ENCODE measurements at regions not wholly inside any gene's neighbourhood (a gene's known extent, or its start where the extent isn't known, plus 50 kb on each side); places are given as distances from the start of the nearest gene placed in this dataset.

DNA sequence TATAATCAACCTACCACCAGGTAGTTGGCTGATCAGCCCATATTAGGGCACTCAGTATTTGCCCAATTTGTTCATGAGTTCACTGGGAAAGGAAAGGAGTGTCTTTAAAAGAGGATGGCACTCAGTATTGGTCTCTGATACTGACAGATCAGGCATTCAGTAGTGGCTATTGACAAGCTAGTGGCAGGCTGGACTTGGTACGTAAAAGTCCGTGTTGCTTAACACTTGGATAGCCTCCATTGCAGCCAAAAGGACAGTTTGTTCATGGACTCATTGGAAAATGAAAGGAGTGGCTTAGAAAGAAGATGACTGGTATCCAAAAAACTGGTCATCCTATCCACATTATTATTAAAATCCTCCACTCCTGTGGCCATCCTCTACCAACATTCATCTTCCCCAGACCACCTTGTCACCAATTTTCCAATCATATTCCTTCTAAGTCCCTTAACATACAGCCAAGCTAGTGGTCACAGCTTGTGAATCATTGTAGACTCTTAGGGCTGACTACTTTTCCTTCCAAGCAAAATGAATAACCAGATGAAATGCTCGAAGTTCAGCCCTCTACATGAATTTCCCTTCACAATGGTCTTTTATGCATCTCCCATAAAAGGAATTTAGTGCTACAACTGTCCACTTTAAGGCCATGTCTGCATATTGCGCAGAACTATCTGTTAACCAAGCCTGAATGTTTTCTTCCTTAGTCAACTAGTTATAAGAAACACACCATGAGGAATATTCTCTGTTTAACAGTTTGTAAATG, 78.6 kb upstream of the MAGI2 start:
- no peaks in the 10 kb centered on the region for H3K9me2 ChIP-seq (replicated peaks; ENCODE audit: low read length)
- H3F3A ChIP-seq (ENCODE audit: low read length, unreplicated experiment) = no peaks in the 10 kb centered on the region
- DNase-seq = no peak
- no peaks in the 10 kb centered on the region for H3K79me2 ChIP-seq (ENCODE audit: low read length)
- CTCF ChIA-PET = no interaction called here
- H3K27me3 ChIP-seq (ENCODE audit: low read length) = no peaks in the 10 kb centered on the region
- H3K4me1 ChIP-seq (ENCODE audit: insufficient read depth, low read length) = peaks cover 18% of the 10 kb centered on the region
- no peaks in the 10 kb centered on the region for H4K20me1 ChIP-seq (ENCODE audit: low read length)
- no peak for ATAC-seq
- no peak overlapping the region for H3K9ac ChIP-seq (ENCODE audit: low read length)
- no peaks in the 10 kb centered on the region for H3K9me3 ChIP-seq (ENCODE audit: low read length)
- TF ChIP-seq, protein P1, sequence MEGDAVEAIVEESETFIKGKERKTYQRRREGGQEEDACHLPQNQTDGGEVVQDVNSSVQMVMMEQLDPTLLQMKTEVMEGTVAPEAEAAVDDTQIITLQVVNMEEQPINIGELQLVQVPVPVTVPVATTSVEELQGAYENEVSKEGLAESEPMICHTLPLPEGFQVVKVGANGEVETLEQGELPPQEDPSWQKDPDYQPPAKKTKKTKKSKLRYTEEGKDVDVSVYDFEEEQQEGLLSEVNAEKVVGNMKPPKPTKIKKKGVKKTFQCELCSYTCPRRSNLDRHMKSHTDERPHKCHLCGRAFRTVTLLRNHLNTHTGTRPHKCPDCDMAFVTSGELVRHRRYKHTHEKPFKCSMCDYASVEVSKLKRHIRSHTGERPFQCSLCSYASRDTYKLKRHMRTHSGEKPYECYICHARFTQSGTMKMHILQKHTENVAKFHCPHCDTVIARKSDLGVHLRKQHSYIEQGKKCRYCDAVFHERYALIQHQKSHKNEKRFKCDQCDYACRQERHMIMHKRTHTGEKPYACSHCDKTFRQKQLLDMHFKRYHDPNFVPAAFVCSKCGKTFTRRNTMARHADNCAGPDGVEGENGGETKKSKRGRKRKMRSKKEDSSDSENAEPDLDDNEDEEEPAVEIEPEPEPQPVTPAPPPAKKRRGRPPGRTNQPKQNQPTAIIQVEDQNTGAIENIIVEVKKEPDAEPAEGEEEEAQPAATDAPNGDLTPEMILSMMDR (conservative IDR thresholded peaks at IDR 0.05; ENCODE audit: low read depth, low read length) = no peak
- TF ChIP-seq EZH2 (IDR thresholded peaks at IDR 0.05; ENCODE audit: low read length, unreplicated experiment) (no peak), EZH2phosphoT487 (IDR thresholded peaks at IDR 0.05; ENCODE audit: borderline replicate concordance, low read length) (no peak)
- no peaks in the 10 kb centered on the region for H3K36me3 ChIP-seq (ENCODE audit: low read depth, low read length)
- POLR2A ChIA-PET (ENCODE audit: unreplicated experiment) = no interaction called here
- intact Hi-C loops (cut with micrococcal nuclease) = no loop called here
- H3K4me3 ChIP-seq (ENCODE audit: low read length) = no peak overlapping the region
- no peak overlapping the region for H3K27ac ChIP-seq (ENCODE audit: low read length)
- H3K4me2 ChIP-seq (ENCODE audit: low read length) = no peak overlapping the region
- no TSS peak for BruUV-seq (replicated peaks)
- H2AFZ ChIP-seq (ENCODE audit: low read length) = no peak overlapping the region

DNA sequence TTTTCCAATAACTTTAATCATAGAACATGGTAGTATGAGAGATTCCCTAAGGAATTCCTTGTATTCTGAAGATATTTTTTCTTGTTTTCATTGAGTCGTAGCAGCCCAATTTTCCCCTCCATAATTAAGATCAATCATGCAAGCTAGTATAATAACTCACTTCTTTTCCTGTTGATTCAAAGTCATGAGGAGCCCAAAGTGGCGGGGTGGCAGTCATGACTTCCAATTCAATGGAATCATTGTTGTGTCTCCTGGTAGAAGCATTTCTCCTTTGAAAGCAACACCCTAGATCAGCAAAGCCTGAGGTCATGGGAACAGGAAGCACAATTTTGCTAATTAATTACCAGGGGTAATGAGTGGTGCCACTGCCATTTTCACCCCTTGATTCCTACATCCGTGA, 77.6 kb upstream of the MAGI2 start:
- Histone ChIP-seq H3K4me1 (ENCODE audit: insufficient read depth, low read length) (peaks cover 18% of the 10 kb centered on the region), H3K36me3 (ENCODE audit: low read depth, low read length) (no peaks in the 10 kb centered on the region), H3K27ac (ENCODE audit: low read length) (no peak overlapping the region), H3K4me2 (ENCODE audit: low read length) (no peak overlapping the region), H4K20me1 (ENCODE audit: low read length) (no peaks in the 10 kb centered on the region), H3K9me3 (ENCODE audit: low read length) (no peaks in the 10 kb centered on the region), H3K27me3 (ENCODE audit: low read length) (no peaks in the 10 kb centered on the region), H3K79me2 (ENCODE audit: low read length) (no peaks in the 10 kb centered on the region), H3K9me2 (replicated peaks; ENCODE audit: low read length) (no peaks in the 10 kb centered on the region), H2AFZ (ENCODE audit: low read length) (no peak overlapping the region), H3K4me3 (ENCODE audit: low read length) (no peak overlapping the region), H3F3A (ENCODE audit: low read length, unreplicated experiment) (no peaks in the 10 kb centered on the region), H3K9ac (ENCODE audit: low read length) (no peak overlapping the region)
- ChIA-PET CTCF (no interaction called here), POLR2A (ENCODE audit: unreplicated experiment) (no interaction called here)
- ATAC-seq = no peak
- intact Hi-C loops (cut with micrococcal nuclease) = no loop called here
- no TSS peak for BruUV-seq (replicated peaks)
- no peak for DNase-seq
- no peak for TF ChIP-seq EZH2 (IDR thresholded peaks at IDR 0.05; ENCODE audit: low read length, unreplicated experiment)
- no peak for TF ChIP-seq EZH2phosphoT487 (IDR thresholded peaks at IDR 0.05; ENCODE audit: borderline replicate concordance, low read length)
- TF ChIP-seq, protein P1 (conservative IDR thresholded peaks at IDR 0.05; ENCODE audit: low read depth, low read length) = no peak

DNA sequence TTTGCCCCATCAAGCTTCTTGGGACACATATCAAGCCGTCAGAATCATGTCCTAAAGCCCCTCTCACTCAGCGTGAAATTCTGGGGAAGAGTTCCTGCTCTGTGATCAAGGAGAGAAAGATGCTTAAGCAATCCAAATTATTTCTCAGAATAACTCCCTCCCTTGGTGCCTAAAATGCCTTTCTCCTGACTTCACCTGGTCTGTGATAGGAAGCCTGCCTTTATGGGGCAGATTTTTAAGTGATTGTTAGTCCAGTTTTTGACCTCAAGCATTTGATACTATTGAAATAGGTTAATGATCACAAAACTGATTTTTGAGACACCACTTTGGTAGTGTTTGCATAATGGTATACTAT, 76.4 kb upstream of the MAGI2 start:
- no peaks in the 10 kb centered on the region for H3K79me2 ChIP-seq (ENCODE audit: low read length)
- H2AFZ ChIP-seq (ENCODE audit: low read length) = no peak overlapping the region
- intact Hi-C loops (cut with micrococcal nuclease) = no loop called here
- H3K9me3 ChIP-seq (ENCODE audit: low read length) = no peaks in the 10 kb centered on the region
- peaks cover 18% of the 10 kb centered on the region for H3K4me1 ChIP-seq (ENCODE audit: insufficient read depth, low read length)
- no peaks in the 10 kb centered on the region for H3K9me2 ChIP-seq (replicated peaks; ENCODE audit: low read length)
- H4K20me1 ChIP-seq (ENCODE audit: low read length) = no peaks in the 10 kb centered on the region
- no peak for ATAC-seq
- no peak overlapping the region for H3K4me3 ChIP-seq (ENCODE audit: low read length)
- TF ChIP-seq EZH2phosphoT487 (IDR thresholded peaks at IDR 0.05; ENCODE audit: borderline replicate concordance, low read length) = no peak
- no peak for TF ChIP-seq EZH2 (IDR thresholded peaks at IDR 0.05; ENCODE audit: low read length, unreplicated experiment)
- TF ChIP-seq, protein P1 (conservative IDR thresholded peaks at IDR 0.05; ENCODE audit: low read depth, low read length) = no peak
- no peak overlapping the region for H3K9ac ChIP-seq (ENCODE audit: low read length)
- ChIA-PET CTCF (no interaction called here), POLR2A (ENCODE audit: unreplicated experiment) (no interaction called here)
- H3K36me3 ChIP-seq (ENCODE audit: low read depth, low read length) = no peaks in the 10 kb centered on the region
- no peak overlapping the region for H3K4me2 ChIP-seq (ENCODE audit: low read length)
- peak; percentile 6 for DNase-seq
- no peaks in the 10 kb centered on the region for H3F3A ChIP-seq (ENCODE audit: low read length, unreplicated experiment)
- H3K27me3 ChIP-seq (ENCODE audit: low read length) = no peaks in the 10 kb centered on the region
- no peak overlapping the region for H3K27ac ChIP-seq (ENCODE audit: low read length)
- no TSS peak for BruUV-seq (replicated peaks)

Measured in PC-3 (cell line).